K562 (cell line): ENCODE measurements at regions not wholly inside any gene's neighbourhood (a gene's known extent, or its start where the extent isn't known, plus 50 kb on each side); places are given as distances from the start of the nearest gene placed in this dataset.

Experiments
- ATAC-seq: fragments of 200-7000 bp; cut with Tn5 transposase; 3 replicates; pipeline ENCODE4 v1.9.1; 2020; ENCODE audit warnings: moderate library complexity
- BruUV-seq: library from RNA; stranded (reverse); fragments of 400-500 nt; replicated peaks from 2 replicates; lab custom pipeline; 2021; lab: Mats Ljungman, UMichigan
- CTCF ChIA-PET: fragments of 300-600 bp; formaldehyde crosslinking; extraction: SDS; loops from one replicate; lab custom pipeline; 2021; ENCODE audit warnings: low intra/inter-chr PET ratio; lab: Yijun Ruan, JAX
- POLR2A ChIA-PET: fragments of 300-600, 350-650 bp; sonication (Branson Sonifier 250); formaldehyde crosslinking; extraction: SDS; loops from one replicate; lab custom pipeline; 2021; ENCODE audit warnings: antibody characterized with exemption, inconsistent platforms; lab: Yijun Ruan, JAX
- DNase-seq, 4 experiments: peaks; one replicate each; pipeline versions ENCODE4 v3.0.0 to v3.0.0-alpha.2; 2011 to 2018; ENCODE audit warnings: low spot score in 3 of 4, mixed read lengths in 3 of 4; ENCODE audit errors: extremely low read depth in 1 of 4
- FAIRE-seq: peaks from 2 replicates; lab custom pipeline; 2011; peaks lifted over from hg19 to GRCh38; lab: Jason Lieb, UNC
- H2AFZ ChIP-seq: 2 replicates; pipeline ENCODE4 v1.6.0; 2011; ENCODE audit warnings: low read depth, low read length, control low read depth, inconsistent platforms
- H3K27ac ChIP-seq: fragments of 200-600 bp; 3 replicates; pipeline ENCODE4 v1.8.0; 2011; ENCODE audit warnings: low read depth, mild to moderate bottlenecking, control low read depth, inconsistent platforms, low read length, moderate library complexity, mixed read lengths; ENCODE audit errors: extremely low read depth
- H3K27me3 ChIP-seq, 2 experiments: fragments of 300-600 bp in 1 of 2; 2 replicates in 1 of 2; 3 replicates in 1 of 2; pipeline versions ENCODE4 v1.6.0 to v1.8.0; 2011; ENCODE audit warnings: inconsistent platforms in 2 of 2, low read length in 2 of 2, mild to moderate bottlenecking in 1 of 2, mixed read lengths in 1 of 2, moderate library complexity in 1 of 2; ENCODE audit not compliant: control insufficient read depth in 2 of 2, insufficient read depth in 2 of 2
- H3K36me3 ChIP-seq: fragments of 300-600 bp; 3 replicates; pipeline ENCODE4 v1.8.0; 2011; ENCODE audit warnings: mild to moderate bottlenecking, low read length, inconsistent platforms; ENCODE audit not compliant: control insufficient read depth, insufficient read depth
- H3K4me1 ChIP-seq, 2 experiments: fragments of 200-600 bp in 1 of 2; replicated peaks in 1 of 2; 2 replicates in 1 of 2; 3 replicates in 1 of 2; pipeline versions ENCODE4 v1.5.1 to v1.8.0; 2011; ENCODE audit warnings: inconsistent platforms in 2 of 2, low read length in 2 of 2, mild to moderate bottlenecking in 1 of 2, mixed read lengths in 1 of 2, moderate library complexity in 1 of 2; ENCODE audit not compliant: control insufficient read depth in 2 of 2, insufficient read depth in 2 of 2
- H3K4me2 ChIP-seq: 2 replicates; pipeline ENCODE4 v1.6.1; 2011; ENCODE audit warnings: low read length, control low read depth, inconsistent platforms, mixed read lengths; ENCODE audit not compliant: insufficient read depth
- H3K4me3 ChIP-seq: fragments of 200-600 bp; sonication (generic), shearing (Covaris generic); 2 replicates; pipeline ENCODE4 v1.5.1; 2016; ENCODE audit warnings: control low read depth, inconsistent platforms
- H3K79me2 ChIP-seq: fragments of 200-600 bp; 3 replicates; pipeline ENCODE4 v1.8.0; 2011; ENCODE audit warnings: low read length, inconsistent platforms; ENCODE audit not compliant: control insufficient read depth, insufficient read depth
- H3K9ac ChIP-seq, 2 experiments: 2 replicates each; pipeline versions ENCODE4 v1.6.0 to v1.6.1; 2011; ENCODE audit warnings: low read depth in 2 of 2, low read length in 2 of 2, control low read depth in 1 of 2, inconsistent platforms in 1 of 2, mild to moderate bottlenecking in 1 of 2, mixed read lengths in 1 of 2; ENCODE audit not compliant: insufficient read depth in 1 of 2
- H3K9me1 ChIP-seq: one replicate; pipeline ENCODE4 v1.6.0; 2011; ENCODE audit warnings: inconsistent platforms, mild to moderate bottlenecking, low read length, moderate library complexity; ENCODE audit not compliant: control insufficient read depth, insufficient read depth
- H3K9me3 ChIP-seq: replicated peaks from 2 replicates; pipeline ENCODE4 v1.5.1; 2011; ENCODE audit warnings: low read depth, low read length, inconsistent platforms; ENCODE audit not compliant: control insufficient read depth, insufficient read depth
- H4K20me1 ChIP-seq: replicated peaks from 2 replicates; pipeline ENCODE4 v1.6.1; 2011; ENCODE audit warnings: low read length, inconsistent platforms, mixed read lengths; ENCODE audit not compliant: control insufficient read depth, insufficient read depth
- ELK1 ChIP-seq: sonication (generic); formaldehyde crosslinking; IDR thresholded peaks from 2 replicates; pipeline ENCODE4 v1.8.1; 2022; ENCODE audit warnings: missing genetic modification reagents
- EZH2 ChIP-seq: IDR thresholded peaks from 2 replicates; pipeline ENCODE4 v1.6.1; 2012; ENCODE audit warnings: low read depth, mild to moderate bottlenecking, inconsistent platforms, low read length, borderline replicate concordance
- GABPB2 ChIP-seq: fragments of 250-450 bp; sonication (Bioruptor Pico); conservative IDR thresholded peaks from 2 replicates; pipeline ENCODE4 v1.5.1; 2021; ENCODE audit warnings: mild to moderate bottlenecking
- NCOA4 ChIP-seq: fragments of 450-650 bp; IDR thresholded peaks from 2 replicates; pipeline ENCODE4 v1.6.1; 2018; ENCODE audit warnings: mild to moderate bottlenecking; ENCODE audit not compliant: partially characterized antibody
- RERE ChIP-seq: sonication (generic); formaldehyde crosslinking; IDR thresholded peaks from 2 replicates; pipeline ENCODE4 v1.8.0; 2023; ENCODE audit warnings: missing genetic modification reagents, mild to moderate bottlenecking, borderline replicate concordance
- SFPQ ChIP-seq: fragments of 200-400 bp; formaldehyde crosslinking; IDR thresholded peaks from 2 replicates; pipeline ENCODE4 v1.6.1; 2017; ENCODE audit warnings: mild to moderate bottlenecking, low read depth, low read length, moderate library complexity
- SMAD1 ChIP-seq: fragments of 150-350 bp; IDR thresholded peaks from 2 replicates; pipeline ENCODE4 v1.6.1; 2014; ENCODE audit warnings: low read length, low read depth; ENCODE audit not compliant: partially characterized antibody
- U2AF2 ChIP-seq: fragments of 200-400 bp; formaldehyde crosslinking; optimal IDR thresholded peaks from 2 replicates; pipeline ENCODE3; 2017; ENCODE audit warnings: low read depth, mild to moderate bottlenecking, low read length
- ZNF184 ChIP-seq: sonication (generic); formaldehyde crosslinking; IDR thresholded peaks from 2 replicates; pipeline ENCODE4 v1.5.0; 2020; ENCODE audit warnings: missing genetic modification reagents
- ZNF311 ChIP-seq: fragments of 250-450 bp; sonication (Bioruptor Pico); IDR thresholded peaks from 2 replicates; pipeline ENCODE4 v1.4.0; 2020; ENCODE audit warnings: mild to moderate bottlenecking, moderate library complexity
- ZNF431 ChIP-seq: sonication (generic); formaldehyde crosslinking; IDR thresholded peaks from 2 replicates; pipeline ENCODE4 v1.8.0; 2022; ENCODE audit warnings: mild to moderate bottlenecking, missing genetic modification reagents
- ZNF551 ChIP-seq: fragments of 250-450 bp; sonication (Bioruptor Pico); IDR thresholded peaks from 2 replicates; pipeline ENCODE4 v1.5.0; 2021; ENCODE audit warnings: mild to moderate bottlenecking, moderate library complexity
- ZNF75A ChIP-seq: fragments of 450-650 bp; formaldehyde crosslinking; IDR thresholded peaks from 2 replicates; pipeline ENCODE4 v1.4.0; 2020; ENCODE audit warnings: mild to moderate bottlenecking
- WGBS: fragments of 100-300 bp; shearing (Covaris generic); methylation state at CpG from one replicate; pipeline ENCODE4 v1.1.6; 2016; ENCODE audit warnings: low coverage, mixed read lengths; ENCODE audit not compliant: insufficient coverage; ENCODE audit errors: missing lambda C conversion rate; 5-methylcytosine and 5-hydroxymethylcytosine counted together
- in situ Hi-C: fragments of 300-500 bp; cut with MboI; formaldehyde crosslinking; loops from 4 replicates; pipeline ENCODE4 v1.15.0; 2018; ENCODE audit warnings: inconsistent platforms, mixed read lengths
- intact Hi-C: fragments of 100-400 bp; cut with micrococcal nuclease; formaldehyde crosslinking; loops from 2 replicates; pipeline ENCODE4 v1.14.2; 2022

GRCh38 chr11:80441821-80442220, 1001.0 kb upstream of the TENM4 start:
- intact Hi-C loops (no loop called here), in situ Hi-C loops (no loop called here)
- Histone ChIP-seq H3K9me3 (no peaks in the 10 kb centered on the region), H3K4me2 (no peak overlapping the region), H3K27ac (no peak overlapping the region), H3K4me3 (no peak overlapping the region), H3K79me2 (no peaks in the 10 kb centered on the region), H3K4me1 (no peaks in the 10 kb centered on the region), H2AFZ (no peak overlapping the region), H3K36me3 (no peaks in the 10 kb centered on the region), H4K20me1 (no peaks in the 10 kb centered on the region), H3K9ac (no peak overlapping the region), H3K9me1 (no peaks in the 10 kb centered on the region), H3K27me3 (no peaks in the 10 kb centered on the region)
- FAIRE-seq: no peak
- WGBS: 2% methylated on average over 3 of the region's 3 CpGs
- POLR2A ChIA-PET: no interaction called here
- BruUV-seq: no TSS peak
- TF ChIP-seq ZNF75A: no peak
- no peak for TF ChIP-seq ZNF551 (CRISPR knock-in tag)
- no peak for TF ChIP-seq GABPB2 (CRISPR knock-in tag)
- TF ChIP-seq NCOA4: no peak
- no peak for TF ChIP-seq ZNF431 (CRISPR knock-in tag)
- TF ChIP-seq U2AF2: no peak
- no peak for TF ChIP-seq SMAD1
- TF ChIP-seq RERE (CRISPR knock-in tag): no peak
- no peak for TF ChIP-seq ZNF311 (CRISPR knock-in tag)
- no peak for TF ChIP-seq ELK1 (CRISPR knock-in tag)
- TF ChIP-seq EZH2: no peak
- TF ChIP-seq SFPQ: no peak
- no peak for TF ChIP-seq ZNF184 (CRISPR knock-in tag)
- CTCF ChIA-PET: no interaction called here
- no peak for DNase-seq
- ATAC-seq: no peak
